Right lobe of liver (tissue), 4 donors: ENCODE measurements at regions not wholly inside any gene's neighbourhood (a gene's known extent, or its start where the extent isn't known, plus 50 kb on each side); places are given as distances from the start of the nearest gene placed in this dataset.

ENCODE experiments used
- CTCF ChIP-seq, 4 donors: fragments of 200-600 bp in 3 of 4; fragments of 450-650 bp in 1 of 4; IDR thresholded peaks; one replicate each; pipeline versions ENCODE4 v1.5.1 to v1.8.0; 2016 to 2022; ENCODE audit warnings: antibody characterized with exemption in 4 of 4, mild to moderate bottlenecking in 2 of 4
- POLR2A ChIP-seq: fragments of 450-650 bp; IDR thresholded peaks from one replicate; pipeline ENCODE4 v1.6.1; 2017; ENCODE audit warnings: antibody characterized with exemption, mild to moderate bottlenecking
- donor health status: DM: no; HTN: no; CAD: no.
- donor health status: DM: no; HTN: no; CAD: no.
- donor health status: DM: no; HTN: yes; CAD: no.

GRCh38 chr6:47371870-47372255, 62.2 kb upstream of the TNFRSF21 start:
- TF ChIP-seq CTCF (IDR thresholded peaks at IDR 0.05): no peak
- no peak for TF ChIP-seq POLR2A
